Ishikawa (cell line): ENCODE measurements at regions not wholly inside any gene's neighbourhood (a gene's known extent, or its start where the extent isn't known, plus 50 kb on each side); places are given as distances from the start of the nearest gene placed in this dataset.

Experiments
- CREB1 ChIP-seq: IDR thresholded peaks from 2 replicates; pipeline ENCODE4 v1.6.1; 2012; ENCODE audit warnings: low read depth
- FOXM1 ChIP-seq: IDR thresholded peaks from 2 replicates; pipeline ENCODE4 v1.6.1; 2012; ENCODE audit warnings: low read depth, borderline replicate concordance
- TAF1 ChIP-seq: IDR thresholded peaks from 2 replicates; pipeline ENCODE4 v1.6.1; 2012; ENCODE audit warnings: low read depth, mild to moderate bottlenecking
- TCF12 ChIP-seq: IDR thresholded peaks from 2 replicates; pipeline ENCODE4 v1.6.1; 2012; ENCODE audit warnings: low read depth
- USF1 ChIP-seq: IDR thresholded peaks from 2 replicates; pipeline ENCODE4 v1.6.1; 2012
- YY1 ChIP-seq: IDR thresholded peaks from 2 replicates; pipeline ENCODE4 v1.6.1; 2012; ENCODE audit warnings: low read depth
- TF ChIP-seq, protein P1 (sequence below): IDR thresholded peaks from 2 replicates; pipeline ENCODE4 v1.6.1; 2012

DNA sequence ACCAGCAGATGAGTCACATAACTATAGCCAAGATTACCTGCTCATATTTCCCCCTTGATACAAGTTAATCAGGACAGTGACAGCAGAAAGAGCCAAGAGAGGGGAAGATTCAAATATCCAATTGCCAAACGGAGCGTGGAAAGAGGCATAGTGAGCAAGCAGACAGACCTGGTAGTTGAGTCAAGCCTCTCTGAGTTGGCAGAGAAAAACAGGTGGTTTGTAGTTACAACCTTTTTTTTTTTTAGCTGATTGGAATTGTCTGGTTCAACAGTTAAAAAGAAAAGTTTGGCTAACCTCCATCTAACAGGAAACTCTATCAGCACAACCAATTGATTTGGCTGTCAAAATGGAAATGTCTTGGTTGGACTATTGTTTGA, 272.1 kb downstream of the TLE1 start:
- TF ChIP-seq CREB1 (no peak), USF1 (no peak), TAF1 (no peak), YY1 (no peak), FOXM1 (no peak), TCF12 (0 out of 2 replicates have a peak, but pooled peaks have one; percentile 20)
- TF ChIP-seq, protein P1, sequence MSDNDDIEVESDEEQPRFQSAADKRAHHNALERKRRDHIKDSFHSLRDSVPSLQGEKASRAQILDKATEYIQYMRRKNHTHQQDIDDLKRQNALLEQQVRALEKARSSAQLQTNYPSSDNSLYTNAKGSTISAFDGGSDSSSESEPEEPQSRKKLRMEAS: no peak
